ENCODE measurements at regions not wholly inside any gene's neighbourhood (a gene's known extent, or its start where the extent isn't known, plus 50 kb on each side); places are given as distances from the start of the nearest gene placed in this dataset.

DNA sequence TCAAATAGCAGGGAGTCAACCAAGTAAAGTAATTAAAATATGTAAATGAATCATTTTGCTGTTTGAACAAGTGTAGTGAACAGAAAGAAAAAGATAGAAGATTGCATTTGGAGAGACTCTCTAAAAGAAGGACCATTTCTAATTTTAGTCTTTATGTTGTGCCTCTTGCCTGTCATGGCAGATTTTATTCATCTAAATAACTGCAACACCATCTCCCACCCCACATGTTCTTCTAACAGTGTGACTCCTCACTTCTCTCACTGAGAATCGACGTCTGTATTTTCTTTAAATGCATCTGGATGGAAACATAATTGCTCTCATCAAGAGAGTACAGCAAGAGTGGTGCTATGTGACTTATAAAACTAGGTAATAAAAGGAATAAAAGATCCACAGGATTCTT, 439.9 kb upstream of the GBE1 start:
- intact Hi-C loops (cut with DNase I) = no loop called here
- Histone ChIP-seq H3K4me1 (no peaks in the 10 kb centered on the region), H3K4me3 (no peak overlapping the region), H3K36me3 (no peaks in the 10 kb centered on the region), H3K27me3 (no peaks in the 10 kb centered on the region), H3K9me3 (no peaks in the 10 kb centered on the region), H3K27ac (no peak overlapping the region)
- no peak for DNase-seq
- TF ChIP-seq, protein P1, sequence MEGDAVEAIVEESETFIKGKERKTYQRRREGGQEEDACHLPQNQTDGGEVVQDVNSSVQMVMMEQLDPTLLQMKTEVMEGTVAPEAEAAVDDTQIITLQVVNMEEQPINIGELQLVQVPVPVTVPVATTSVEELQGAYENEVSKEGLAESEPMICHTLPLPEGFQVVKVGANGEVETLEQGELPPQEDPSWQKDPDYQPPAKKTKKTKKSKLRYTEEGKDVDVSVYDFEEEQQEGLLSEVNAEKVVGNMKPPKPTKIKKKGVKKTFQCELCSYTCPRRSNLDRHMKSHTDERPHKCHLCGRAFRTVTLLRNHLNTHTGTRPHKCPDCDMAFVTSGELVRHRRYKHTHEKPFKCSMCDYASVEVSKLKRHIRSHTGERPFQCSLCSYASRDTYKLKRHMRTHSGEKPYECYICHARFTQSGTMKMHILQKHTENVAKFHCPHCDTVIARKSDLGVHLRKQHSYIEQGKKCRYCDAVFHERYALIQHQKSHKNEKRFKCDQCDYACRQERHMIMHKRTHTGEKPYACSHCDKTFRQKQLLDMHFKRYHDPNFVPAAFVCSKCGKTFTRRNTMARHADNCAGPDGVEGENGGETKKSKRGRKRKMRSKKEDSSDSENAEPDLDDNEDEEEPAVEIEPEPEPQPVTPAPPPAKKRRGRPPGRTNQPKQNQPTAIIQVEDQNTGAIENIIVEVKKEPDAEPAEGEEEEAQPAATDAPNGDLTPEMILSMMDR (IDR thresholded peaks at IDR 0.05) = no peak
- no peak for TF ChIP-seq POLR2A (IDR thresholded peaks at IDR 0.05)
- 80 to 90% methylated on average over 2 of the region's 2 CpGs for WGBS, 2 donors

- Histone ChIP-seq H3K27me3 (no peaks in the 10 kb centered on the region), H3K36me3 (no peaks in the 10 kb centered on the region), H3K4me3 (no peak overlapping the region), H3K9me3 (no peaks in the 10 kb centered on the region), H3K27ac (no peak overlapping the region), H3K4me1 (no peaks in the 10 kb centered on the region)
- 59 to 71% methylated on average over 3 of the region's 3 CpGs for WGBS, 2 donors
- DNase-seq = no peak
- intact Hi-C loops (cut with DNase I) = no loop called here
- no peak for TF ChIP-seq POLR2A (IDR thresholded peaks at IDR 0.05)
- TF ChIP-seq, protein P1 (IDR thresholded peaks at IDR 0.05) = no peak
Observed at GRCh38 chr3:82198009-82198408, 436.6 kb upstream of the GBE1 start.

- intact Hi-C loops (cut with DNase I) = no loop called here
- Histone ChIP-seq H3K4me3 (no peak overlapping the region), H3K27ac (no peak overlapping the region), H3K4me1 (no peaks in the 10 kb centered on the region), H3K27me3 (no peaks in the 10 kb centered on the region), H3K36me3 (no peaks in the 10 kb centered on the region), H3K9me3 (no peaks in the 10 kb centered on the region)
- no peak for DNase-seq
- TF ChIP-seq, protein P1 (IDR thresholded peaks at IDR 0.05) = no peak
- TF ChIP-seq POLR2A (IDR thresholded peaks at IDR 0.05) = no peak
Observed at GRCh38 chr3:82196645-82197044, 435.2 kb upstream of the GBE1 start.

- intact Hi-C loops (cut with DNase I) = no loop called here
- 9 to 17% methylated on average over 2 of the region's 2 CpGs for WGBS, 2 donors
- Histone ChIP-seq H3K4me1 (no peaks in the 10 kb centered on the region), H3K27me3 (no peaks in the 10 kb centered on the region), H3K36me3 (no peaks in the 10 kb centered on the region), H3K4me3 (no peak overlapping the region), H3K27ac (no peak overlapping the region), H3K9me3 (no peaks in the 10 kb centered on the region)
- TF ChIP-seq, protein P1 (IDR thresholded peaks at IDR 0.05) = no peak
- no peak for TF ChIP-seq POLR2A (IDR thresholded peaks at IDR 0.05)
- no peak for DNase-seq
Observed at GRCh38 chr3:82194870-82195269, 433.4 kb upstream of the GBE1 start.

DNA sequence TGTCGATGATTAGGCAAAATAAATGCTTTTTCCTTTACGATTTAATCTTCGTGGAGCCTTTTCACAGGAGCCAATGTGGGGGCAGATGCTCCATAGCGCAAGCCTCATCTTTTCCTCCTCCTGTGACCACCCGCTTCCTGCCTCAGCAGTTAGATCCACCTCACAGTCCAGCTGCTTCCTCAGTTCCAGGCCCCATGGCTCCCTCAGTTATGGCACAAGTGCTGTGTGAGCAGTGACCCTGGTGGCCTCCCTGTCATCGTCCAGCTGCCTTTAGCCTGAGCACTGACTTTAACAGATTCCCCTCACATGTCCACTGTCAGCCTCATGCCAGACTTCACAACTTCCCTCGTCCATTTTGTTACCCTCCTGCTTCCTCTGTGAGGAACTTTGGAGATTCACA, 424.6 kb upstream of the GBE1 start:
- Histone ChIP-seq H3K27ac (no peak overlapping the region), H3K27me3 (no peaks in the 10 kb centered on the region), H3K9me3 (no peaks in the 10 kb centered on the region), H3K4me3 (no peak overlapping the region), H3K36me3 (no peaks in the 10 kb centered on the region), H3K4me1 (no peaks in the 10 kb centered on the region)
- 62 to 71% methylated on average over 7 of the region's 7 CpGs for WGBS, 2 donors
- TF ChIP-seq, protein P1 (IDR thresholded peaks at IDR 0.05) = no peak
- no peak for TF ChIP-seq POLR2A (IDR thresholded peaks at IDR 0.05)
- intact Hi-C loops (cut with DNase I) = no loop called here
- no peak for DNase-seq
